Fibroblast of lung (primary cell): ENCODE measurements at regions not wholly inside any gene's neighbourhood (a gene's known extent, or its start where the extent isn't known, plus 50 kb on each side); places are given as distances from the start of the nearest gene placed in this dataset.
"Not testable (repeated sequence)": the region's sequence is repeated elsewhere in the genome, so short reads cannot be mapped to it uniquely, and the experiment has no call there.

Experiments
- DNase-seq, 2 donors: peaks; one replicate each; pipeline versions ENCODE4 v3.0.0 to v3.0.0-alpha.2; 2010; ENCODE audit warnings: low read depth in 2 of 2
- H2AFZ ChIP-seq: 2 replicates; pipeline ENCODE4 v1.5.1; 2012; ENCODE audit warnings: low read length, control low read depth, inconsistent platforms
- H3K27ac ChIP-seq: 2 replicates; pipeline ENCODE4 v1.5.1; 2011; ENCODE audit warnings: low read length, control low read depth; ENCODE audit not compliant: insufficient read depth
- H3K27me3 ChIP-seq: 2 replicates; pipeline ENCODE4 v1.5.1; 2011; ENCODE audit warnings: mild to moderate bottlenecking, low read length; ENCODE audit not compliant: control insufficient read depth, insufficient read depth
- H3K36me3 ChIP-seq: 2 replicates; pipeline ENCODE4 v1.5.1; 2011; ENCODE audit warnings: low read length; ENCODE audit not compliant: control insufficient read depth, insufficient read depth
- H3K4me1 ChIP-seq: 2 replicates; pipeline ENCODE4 v1.5.1; 2011; ENCODE audit warnings: low read length; ENCODE audit not compliant: control insufficient read depth, insufficient read depth; ENCODE audit errors: extremely low read depth
- H3K4me2 ChIP-seq: 2 replicates; pipeline ENCODE4 v1.5.1; 2011; ENCODE audit warnings: low read length, control low read depth; ENCODE audit not compliant: insufficient read depth; ENCODE audit errors: extremely low read depth
- H3K4me3 ChIP-seq, 4 experiments: fragments of 200-600 bp in 1 of 4; sonication (generic) in 1 of 4; replicated peaks in 1 of 4; 2 replicates each; pipeline ENCODE4 v1.5.1; 2011 to 2016; ENCODE audit warnings: low read length in 4 of 4, low read depth in 3 of 4, mild to moderate bottlenecking in 3 of 4, control low read depth in 2 of 4, inconsistent platforms in 1 of 4, mixed read lengths in 1 of 4; ENCODE audit not compliant: insufficient read depth in 1 of 4; ENCODE audit errors: control extremely low read depth in 1 of 4
- H3K79me2 ChIP-seq: 2 replicates; pipeline ENCODE4 v1.5.1; 2012; ENCODE audit warnings: mild to moderate bottlenecking, low read length, inconsistent platforms; ENCODE audit not compliant: control insufficient read depth, insufficient read depth
- H3K9ac ChIP-seq: 2 replicates; pipeline ENCODE4 v1.5.1; 2011; ENCODE audit warnings: mild to moderate bottlenecking, low read length, control low read depth; ENCODE audit not compliant: insufficient read depth
- H3K9me3 ChIP-seq: 2 replicates; pipeline ENCODE4 v1.5.1; 2012; ENCODE audit warnings: low read depth, low read length; ENCODE audit not compliant: control insufficient read depth, insufficient read depth
- H4K20me1 ChIP-seq: 2 replicates; pipeline ENCODE4 v1.5.1; 2011; ENCODE audit warnings: low read length; ENCODE audit not compliant: control insufficient read depth, insufficient read depth; ENCODE audit errors: extremely low read depth
- EZH2 ChIP-seq: IDR thresholded peaks from 2 replicates; pipeline ENCODE4 v1.5.1; 2012; ENCODE audit warnings: low read length, control low read depth, mild to moderate bottlenecking; ENCODE audit errors: missing control alignments
- TF ChIP-seq, protein P1 (sequence below), 2 donors: IDR thresholded peaks in 1 of 2; conservative IDR thresholded peaks in 1 of 2; 1 replicate in 1 of 2; 2 replicates in 1 of 2; pipeline ENCODE4 v1.5.1; 2011 to 2012; ENCODE audit warnings: low read length in 2 of 2, control low read depth in 1 of 2, inconsistent platforms in 1 of 2, low read depth in 1 of 2, mild to moderate bottlenecking in 1 of 2

- H3K4me1 ChIP-seq = no peaks in the 10 kb centered on the region
- no peaks in the 10 kb centered on the region for H3K9me3 ChIP-seq
- H3K4me3 ChIP-seq = no peak overlapping the region
- no peaks in the 10 kb centered on the region for H3K36me3 ChIP-seq
- no peak overlapping the region for H3K4me2 ChIP-seq
- no peaks in the 10 kb centered on the region for H3K27me3 ChIP-seq
- DNase-seq = no peak
- H2AFZ ChIP-seq = no peak overlapping the region
- H3K9ac ChIP-seq = no peak overlapping the region
- H4K20me1 ChIP-seq = no peaks in the 10 kb centered on the region
- H3K27ac ChIP-seq = no peak overlapping the region
- TF ChIP-seq, protein P1, sequence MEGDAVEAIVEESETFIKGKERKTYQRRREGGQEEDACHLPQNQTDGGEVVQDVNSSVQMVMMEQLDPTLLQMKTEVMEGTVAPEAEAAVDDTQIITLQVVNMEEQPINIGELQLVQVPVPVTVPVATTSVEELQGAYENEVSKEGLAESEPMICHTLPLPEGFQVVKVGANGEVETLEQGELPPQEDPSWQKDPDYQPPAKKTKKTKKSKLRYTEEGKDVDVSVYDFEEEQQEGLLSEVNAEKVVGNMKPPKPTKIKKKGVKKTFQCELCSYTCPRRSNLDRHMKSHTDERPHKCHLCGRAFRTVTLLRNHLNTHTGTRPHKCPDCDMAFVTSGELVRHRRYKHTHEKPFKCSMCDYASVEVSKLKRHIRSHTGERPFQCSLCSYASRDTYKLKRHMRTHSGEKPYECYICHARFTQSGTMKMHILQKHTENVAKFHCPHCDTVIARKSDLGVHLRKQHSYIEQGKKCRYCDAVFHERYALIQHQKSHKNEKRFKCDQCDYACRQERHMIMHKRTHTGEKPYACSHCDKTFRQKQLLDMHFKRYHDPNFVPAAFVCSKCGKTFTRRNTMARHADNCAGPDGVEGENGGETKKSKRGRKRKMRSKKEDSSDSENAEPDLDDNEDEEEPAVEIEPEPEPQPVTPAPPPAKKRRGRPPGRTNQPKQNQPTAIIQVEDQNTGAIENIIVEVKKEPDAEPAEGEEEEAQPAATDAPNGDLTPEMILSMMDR (conservative IDR thresholded peaks at IDR 0.05 in 1 of 2, IDR thresholded peaks at IDR 0.05 in 1 of 2; ENCODE audit: low read depth in 1 of 2, low read length in 2 of 2) = no peak
- no peak for TF ChIP-seq EZH2
- no peaks in the 10 kb centered on the region for H3K79me2 ChIP-seq
Observed at GRCh38 chr17:13851889-13852288, 217.4 kb upstream of the COX10 start.

GRCh38 chr17:13855730-13856129 lies 213.6 kb upstream of the COX10 start:
- not testable (repeated sequence) for H3K9ac ChIP-seq, H3K27me3 ChIP-seq, H3K9me3 ChIP-seq, H3K4me1 ChIP-seq, H3K4me2 ChIP-seq, H2AFZ ChIP-seq, H3K27ac ChIP-seq, H3K36me3 ChIP-seq, H3K79me2 ChIP-seq, H3K4me3 ChIP-seq, H4K20me1 ChIP-seq, DNase-seq

- no peak overlapping the region for H3K9ac ChIP-seq
Observed at GRCh38 chr17:13862346-13862745, 207.0 kb upstream of the COX10 start.

More at GRCh38 chr17:13862346-13862745, 207.0 kb upstream of the COX10 start:
- Histone ChIP-seq H2AFZ (no peak overlapping the region), H3K9me3 (no peaks in the 10 kb centered on the region), H3K27me3 (no peaks in the 10 kb centered on the region), H3K4me2 (no peak overlapping the region), H3K4me3 (no peak overlapping the region), H3K36me3 (no peaks in the 10 kb centered on the region), H3K27ac (no peak overlapping the region), H3K79me2 (no peaks in the 10 kb centered on the region), H3K4me1 (no peaks in the 10 kb centered on the region), H4K20me1 (no peaks in the 10 kb centered on the region)
- no peak for DNase-seq
- TF ChIP-seq, protein P1 (conservative IDR thresholded peaks at IDR 0.05 in 1 of 2, IDR thresholded peaks at IDR 0.05 in 1 of 2; ENCODE audit: low read depth in 1 of 2, low read length in 2 of 2) = no peak
- TF ChIP-seq EZH2 = no peak
